ENCODE measurements at regions not wholly inside any gene's neighbourhood (a gene's known extent, or its start where the extent isn't known, plus 50 kb on each side); places are given as distances from the start of the nearest gene placed in this dataset.
"Not testable (repeated sequence)": the region's sequence is repeated elsewhere in the genome, so short reads cannot be mapped to it uniquely, and the experiment has no call there.

GRCh38 chr4:121597346-121597934, 99.3 kb downstream of the ANXA5 start:
- Mint-ChIP-seq H3K27ac (no peak overlapping the region), H3K9me3 (no peaks in the 10 kb centered on the region), H3K36me3 (ENCODE audit: low read depth) (no peaks in the 10 kb centered on the region), H3K4me3 (no peak overlapping the region), H3K4me1 (no peaks in the 10 kb centered on the region), H3K27me3 (ENCODE audit: insufficient read depth) (no peaks in the 10 kb centered on the region)
- no peaks in the 10 kb centered on the region for H3K9me3 ChIP-seq (ENCODE audit: control insufficient read depth, low read length)
- no peak overlapping the region for H3K9ac ChIP-seq (ENCODE audit: extremely low read depth, low read length, poor library complexity, severe bottlenecking)
- TF ChIP-seq, protein P1, sequence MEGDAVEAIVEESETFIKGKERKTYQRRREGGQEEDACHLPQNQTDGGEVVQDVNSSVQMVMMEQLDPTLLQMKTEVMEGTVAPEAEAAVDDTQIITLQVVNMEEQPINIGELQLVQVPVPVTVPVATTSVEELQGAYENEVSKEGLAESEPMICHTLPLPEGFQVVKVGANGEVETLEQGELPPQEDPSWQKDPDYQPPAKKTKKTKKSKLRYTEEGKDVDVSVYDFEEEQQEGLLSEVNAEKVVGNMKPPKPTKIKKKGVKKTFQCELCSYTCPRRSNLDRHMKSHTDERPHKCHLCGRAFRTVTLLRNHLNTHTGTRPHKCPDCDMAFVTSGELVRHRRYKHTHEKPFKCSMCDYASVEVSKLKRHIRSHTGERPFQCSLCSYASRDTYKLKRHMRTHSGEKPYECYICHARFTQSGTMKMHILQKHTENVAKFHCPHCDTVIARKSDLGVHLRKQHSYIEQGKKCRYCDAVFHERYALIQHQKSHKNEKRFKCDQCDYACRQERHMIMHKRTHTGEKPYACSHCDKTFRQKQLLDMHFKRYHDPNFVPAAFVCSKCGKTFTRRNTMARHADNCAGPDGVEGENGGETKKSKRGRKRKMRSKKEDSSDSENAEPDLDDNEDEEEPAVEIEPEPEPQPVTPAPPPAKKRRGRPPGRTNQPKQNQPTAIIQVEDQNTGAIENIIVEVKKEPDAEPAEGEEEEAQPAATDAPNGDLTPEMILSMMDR (conservative IDR thresholded peaks at IDR 0.05) = no peak
- WGBS, 2 experiments (ENCODE audit: insufficient coverage in 1 of 2, insufficient read length in 1 of 2) = 84 to 88% methylated on average over 1 to 2 of the region's 2 CpGs
- no peak for DNase-seq
- H3K36me3 ChIP-seq (ENCODE audit: control insufficient read depth, insufficient read depth, low read length) = no peaks in the 10 kb centered on the region
- H3K27ac ChIP-seq (ENCODE audit: low read depth, low read length) = no peak overlapping the region
- H3K27me3 ChIP-seq (ENCODE audit: control insufficient read depth, insufficient read depth, low read length, poor library complexity, severe bottlenecking) = no peaks in the 10 kb centered on the region
- no peak overlapping the region for H3K4me3 ChIP-seq (ENCODE audit: low read length)
- H3K4me1 ChIP-seq (ENCODE audit: control insufficient read depth, insufficient read depth, low read length) = no peaks in the 10 kb centered on the region

GRCh38 chr4:121594796-121595526, 101.8 kb downstream of the ANXA5 start:
- no peak overlapping the region for H3K27ac Mint-ChIP-seq
- DNase-seq = no peak
- no peaks in the 10 kb centered on the region for H3K36me3 Mint-ChIP-seq (ENCODE audit: low read depth)
- Histone ChIP-seq H3K9ac (ENCODE audit: extremely low read depth, low read length, poor library complexity, severe bottlenecking) (no peak overlapping the region), H3K27me3 (ENCODE audit: control insufficient read depth, insufficient read depth, low read length, poor library complexity, severe bottlenecking) (no peaks in the 10 kb centered on the region), H3K36me3 (ENCODE audit: control insufficient read depth, insufficient read depth, low read length) (no peaks in the 10 kb centered on the region), H3K9me3 (ENCODE audit: control insufficient read depth, low read length) (peaks cover 11% of the 10 kb centered on the region), H3K4me1 (ENCODE audit: control insufficient read depth, insufficient read depth, low read length) (no peaks in the 10 kb centered on the region), H3K27ac (ENCODE audit: low read depth, low read length) (no peak overlapping the region), H3K4me3 (ENCODE audit: low read length) (no peak overlapping the region)
- H3K27me3 Mint-ChIP-seq (ENCODE audit: insufficient read depth) = no peaks in the 10 kb centered on the region
- TF ChIP-seq, protein P1 (conservative IDR thresholded peaks at IDR 0.05) = no peak
- H3K9me3 Mint-ChIP-seq = peaks cover 7% of the 10 kb centered on the region
- H3K4me1 Mint-ChIP-seq = no peaks in the 10 kb centered on the region
- WGBS, 2 experiments (ENCODE audit: insufficient coverage in 1 of 2, insufficient read length in 1 of 2) = 85 to 100% methylated on average over 1 to 3 of the region's 3 CpGs
- H3K4me3 Mint-ChIP-seq = no peak overlapping the region

GRCh38 chr4:121593760-121594159, 103.0 kb downstream of the ANXA5 start:
- no peak for DNase-seq
- Mint-ChIP-seq H3K36me3 (ENCODE audit: low read depth) (no peaks in the 10 kb centered on the region), H3K27ac (no peak overlapping the region), H3K9me3 (peaks cover 7% of the 10 kb centered on the region), H3K27me3 (ENCODE audit: insufficient read depth) (no peaks in the 10 kb centered on the region), H3K4me3 (no peak overlapping the region), H3K4me1 (no peaks in the 10 kb centered on the region)
- Histone ChIP-seq H3K27me3 (ENCODE audit: control insufficient read depth, insufficient read depth, low read length, poor library complexity, severe bottlenecking) (no peaks in the 10 kb centered on the region), H3K4me1 (ENCODE audit: control insufficient read depth, insufficient read depth, low read length) (no peaks in the 10 kb centered on the region), H3K4me3 (ENCODE audit: low read length) (no peak overlapping the region), H3K36me3 (ENCODE audit: control insufficient read depth, insufficient read depth, low read length) (no peaks in the 10 kb centered on the region), H3K27ac (ENCODE audit: low read depth, low read length) (no peak overlapping the region), H3K9me3 (ENCODE audit: control insufficient read depth, low read length) (peaks cover 11% of the 10 kb centered on the region), H3K9ac (ENCODE audit: extremely low read depth, low read length, poor library complexity, severe bottlenecking) (no peak overlapping the region)
- TF ChIP-seq, protein P1 (conservative IDR thresholded peaks at IDR 0.05) = no peak

DNA sequence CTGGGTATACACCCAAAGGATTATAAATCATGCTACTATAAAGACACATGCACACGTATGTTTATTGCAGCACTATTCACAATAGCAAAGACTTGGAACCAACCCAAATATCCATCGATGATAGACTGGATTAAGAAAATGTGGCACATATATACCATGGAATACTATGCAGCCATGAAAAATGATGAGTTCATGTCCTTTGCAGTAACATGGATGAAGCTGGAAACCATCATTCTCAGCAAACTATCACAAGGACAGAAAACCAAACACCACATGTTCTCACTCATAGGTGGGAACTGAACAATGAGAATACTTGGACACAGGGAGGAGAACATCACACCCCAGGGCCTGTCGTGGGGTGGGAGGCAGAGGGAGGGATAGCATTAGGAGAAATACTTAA, 104.5 kb downstream of the ANXA5 start:
- H3K27me3 ChIP-seq (ENCODE audit: control insufficient read depth, insufficient read depth, low read length, poor library complexity, severe bottlenecking); H3K4me1 Mint-ChIP-seq; H3K27me3 Mint-ChIP-seq (ENCODE audit: insufficient read depth); H3K4me3 ChIP-seq (ENCODE audit: low read length); H3K36me3 ChIP-seq (ENCODE audit: control insufficient read depth, insufficient read depth, low read length); H3K4me1 ChIP-seq (ENCODE audit: control insufficient read depth, insufficient read depth, low read length); DNase-seq; H3K36me3 Mint-ChIP-seq (ENCODE audit: low read depth); H3K27ac ChIP-seq (ENCODE audit: low read depth, low read length); H3K9me3 Mint-ChIP-seq; H3K27ac Mint-ChIP-seq; H3K4me3 Mint-ChIP-seq; H3K9ac ChIP-seq (ENCODE audit: extremely low read depth, low read length, poor library complexity, severe bottlenecking): not testable (repeated sequence)
- H3K9me3 ChIP-seq (ENCODE audit: control insufficient read depth, low read length) = peaks cover 11% of the 10 kb centered on the region
- 50 to 64% methylated on average over 1 to 2 of the region's 3 CpGs for WGBS, 2 experiments (ENCODE audit: insufficient coverage in 1 of 2, insufficient read length in 1 of 2)

Data from endodermal cell (in vitro differentiated cells).